Neural progenitor cell (in vitro differentiated cells): ENCODE measurements at regions not wholly inside any gene's neighbourhood (a gene's known extent, or its start where the extent isn't known, plus 50 kb on each side); places are given as distances from the start of the nearest gene placed in this dataset.

Experiments
- DNase-seq: peaks from one replicate; pipeline ENCODE4 v3.0.0-alpha.2; 2016; ENCODE audit warnings: low spot score
- H2AFZ ChIP-seq: fragments of 200-600 bp; sonication (generic); replicated peaks from 2 replicates; pipeline ENCODE4 v1.6.1; 2016; ENCODE audit warnings: antibody characterized with exemption
- H3F3A ChIP-seq: fragments of 200-600 bp; sonication (generic); 2 replicates; pipeline ENCODE4 v1.6.1; 2016; ENCODE audit warnings: antibody characterized with exemption, low read depth
- H3K27ac ChIP-seq: fragments of 200-600 bp; sonication (generic); 2 replicates; pipeline ENCODE4 v1.5.1; 2016; ENCODE audit warnings: mild to moderate bottlenecking
- H3K27me3 ChIP-seq: fragments of 200-600 bp; sonication (generic); 2 replicates; pipeline ENCODE4 v1.6.1; 2016; ENCODE audit warnings: mild to moderate bottlenecking, moderate library complexity
- H3K36me3 ChIP-seq: fragments of 200-600 bp; sonication (generic); 2 replicates; pipeline ENCODE4 v1.5.1; 2016
- H3K4me1 ChIP-seq: fragments of 200-600 bp; sonication (generic); 2 replicates; pipeline ENCODE4 v1.6.1; 2016; ENCODE audit warnings: mixed run types
- H3K4me2 ChIP-seq: fragments of 200-600 bp; sonication (generic); 2 replicates; pipeline ENCODE4 v1.6.1; 2016
- H3K4me3 ChIP-seq: fragments of 200-600 bp; sonication (generic); 2 replicates; pipeline ENCODE4 v1.5.1; 2016
- H3K79me2 ChIP-seq: fragments of 200-600 bp; sonication (generic); 2 replicates; pipeline ENCODE4 v1.6.1; 2016; ENCODE audit warnings: low read depth
- H3K9ac ChIP-seq: fragments of 200-600 bp; sonication (generic); 2 replicates; pipeline ENCODE4 v1.6.1; 2016
- H3K9me3 ChIP-seq: fragments of 200-600 bp; sonication (generic); 2 replicates; pipeline ENCODE4 v1.5.1; 2016; ENCODE audit warnings: low read depth
- H4K20me1 ChIP-seq: fragments of 200-600 bp; sonication (generic); 2 replicates; pipeline ENCODE4 v1.6.1; 2016; ENCODE audit warnings: low read depth
- H3K27ac Mint-ChIP-seq: 3 replicates; pipeline ENCODE4 v1.8.0; 2021; ENCODE audit warnings: mixed read lengths
- H3K27me3 Mint-ChIP-seq: 2 replicates; pipeline ENCODE4 v1.8.0; 2022; ENCODE audit warnings: low read depth, mild to moderate bottlenecking, inconsistent platforms, moderate library complexity, mixed read lengths; ENCODE audit not compliant: insufficient read depth
- H3K36me3 Mint-ChIP-seq: 3 replicates; pipeline ENCODE4 v1.8.0; 2021; ENCODE audit warnings: mixed read lengths
- H3K4me1 Mint-ChIP-seq: 3 replicates; pipeline ENCODE4 v1.8.0; 2021; ENCODE audit warnings: mixed read lengths
- H3K4me3 Mint-ChIP-seq: 3 replicates; pipeline ENCODE4 v1.8.0; 2021; ENCODE audit warnings: mild to moderate bottlenecking, moderate library complexity, mixed read lengths
- H3K9me3 Mint-ChIP-seq: 3 replicates; pipeline ENCODE4 v1.8.0; 2020; ENCODE audit warnings: mixed read lengths
- CTCF ChIP-seq: fragments of 200-600 bp; sonication (generic); IDR thresholded peaks from 2 replicates; pipeline ENCODE4 v1.5.1; 2017; ENCODE audit warnings: antibody characterized with exemption, mild to moderate bottlenecking
- EZH2 ChIP-seq: fragments of 200-600 bp; sonication (generic); IDR thresholded peaks from 2 replicates; pipeline ENCODE4 v1.6.1; 2017; ENCODE audit warnings: antibody characterized with exemption, mild to moderate bottlenecking, moderate library complexity
- EZH2phosphoT487 ChIP-seq: fragments of 200-600 bp; sonication (generic); IDR thresholded peaks from 2 replicates; pipeline ENCODE4 v1.6.1; 2017; ENCODE audit warnings: antibody characterized with exemption

DNA sequence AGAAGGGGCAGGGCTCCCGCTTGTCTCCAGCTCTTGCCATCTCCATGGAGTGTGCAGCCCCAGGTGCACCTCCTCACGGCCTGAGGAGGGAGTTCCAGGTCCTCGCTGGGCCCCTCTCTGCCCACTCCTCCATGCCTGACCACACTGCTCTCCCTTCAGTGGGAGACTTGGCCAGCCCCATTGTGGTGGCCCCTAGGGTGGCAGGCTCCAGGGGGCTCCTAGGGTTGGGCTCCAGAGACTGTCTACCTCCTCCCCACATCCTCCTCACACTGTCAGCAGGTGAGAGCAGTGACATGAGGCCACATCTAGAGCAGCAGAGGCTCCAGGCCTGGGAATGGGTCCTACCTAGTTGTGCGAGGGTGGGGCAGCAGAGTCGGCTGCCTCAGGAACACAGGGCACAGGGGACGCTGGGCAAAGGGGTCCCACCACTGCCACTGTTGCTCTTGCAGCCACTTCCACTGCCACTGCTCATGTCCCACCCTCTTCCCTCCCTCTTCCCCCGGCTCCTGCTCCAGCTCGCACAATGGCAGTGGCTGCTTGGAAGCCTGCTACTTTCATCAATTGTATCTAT, 514.8 kb downstream of the MRPL39 start:
- Mint-ChIP-seq H3K4me1 (no peaks in the 10 kb centered on the region), H3K27ac (no peak overlapping the region), H3K27me3 (no peaks in the 10 kb centered on the region), H3K36me3 (no peaks in the 10 kb centered on the region), H3K4me3 (no peak overlapping the region), H3K9me3 (peaks cover 5% of the 10 kb centered on the region)
- H3K79me2 ChIP-seq: no peaks in the 10 kb centered on the region
- H3K27me3 ChIP-seq: no peaks in the 10 kb centered on the region
- TF ChIP-seq EZH2phosphoT487 (no peak), CTCF (no peak), EZH2 (no peak)
- no peak overlapping the region for H3K4me2 ChIP-seq
- DNase-seq: no peak
- H3K27ac ChIP-seq: no peak overlapping the region
- H3K4me3 ChIP-seq: no peak overlapping the region
- H3K4me1 ChIP-seq: no peaks in the 10 kb centered on the region
- no peaks in the 10 kb centered on the region for H3F3A ChIP-seq
- H3K9me3 ChIP-seq: peaks cover 3% of the 10 kb centered on the region
- H4K20me1 ChIP-seq: no peaks in the 10 kb centered on the region
- no peak overlapping the region for H3K9ac ChIP-seq
- H2AFZ ChIP-seq: no peak overlapping the region
- no peaks in the 10 kb centered on the region for H3K36me3 ChIP-seq

DNA sequence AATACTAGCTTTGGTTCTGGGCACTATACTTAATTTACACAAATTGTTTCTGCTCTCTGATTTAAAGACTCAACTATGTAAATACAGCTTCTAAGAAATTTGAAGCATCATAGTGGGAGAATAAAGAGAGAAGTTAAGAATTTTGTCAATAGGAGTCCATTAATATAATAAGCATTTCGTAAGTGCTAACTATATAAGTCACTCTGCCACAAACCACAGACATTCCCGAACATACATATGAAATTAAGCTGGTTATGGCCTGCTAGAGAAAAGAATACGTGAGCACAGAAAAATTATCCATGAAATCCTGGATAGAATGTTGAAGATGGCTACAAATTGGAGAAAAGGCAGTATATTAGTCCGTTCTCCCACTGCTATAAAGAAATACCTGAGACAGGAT, 526.2 kb downstream of the MRPL39 start:
- no peaks in the 10 kb centered on the region for H3K27me3 ChIP-seq
- no peak overlapping the region for H3K4me2 ChIP-seq
- H3F3A ChIP-seq: no peaks in the 10 kb centered on the region
- H3K4me3 ChIP-seq: no peak overlapping the region
- Mint-ChIP-seq H3K36me3 (no peaks in the 10 kb centered on the region), H3K4me1 (no peaks in the 10 kb centered on the region), H3K27me3 (no peaks in the 10 kb centered on the region), H3K9me3 (peaks cover 4% of the 10 kb centered on the region), H3K27ac (no peak overlapping the region), H3K4me3 (no peak overlapping the region)
- H2AFZ ChIP-seq: no peak overlapping the region
- no peaks in the 10 kb centered on the region for H4K20me1 ChIP-seq
- no peaks in the 10 kb centered on the region for H3K9me3 ChIP-seq
- no peak overlapping the region for H3K9ac ChIP-seq
- no peaks in the 10 kb centered on the region for H3K79me2 ChIP-seq
- no peak for DNase-seq
- no peaks in the 10 kb centered on the region for H3K4me1 ChIP-seq
- H3K36me3 ChIP-seq: no peaks in the 10 kb centered on the region
- H3K27ac ChIP-seq: no peak overlapping the region
- TF ChIP-seq CTCF (no peak), EZH2phosphoT487 (no peak), EZH2 (no peak)

GRCh38 chr21:25080661-25081060, 526.6 kb downstream of the MRPL39 start:
- Mint-ChIP-seq H3K4me1 (no peaks in the 10 kb centered on the region), H3K27me3 (no peaks in the 10 kb centered on the region), H3K4me3 (no peak overlapping the region), H3K36me3 (no peaks in the 10 kb centered on the region), H3K9me3 (peaks cover 4% of the 10 kb centered on the region), H3K27ac (no peak overlapping the region)
- no peak overlapping the region for H3K9ac ChIP-seq
- H3K9me3 ChIP-seq: no peaks in the 10 kb centered on the region
- no peak for TF ChIP-seq EZH2phosphoT487
- no peak for TF ChIP-seq CTCF
- TF ChIP-seq EZH2: no peak
- H3K4me3 ChIP-seq: no peak overlapping the region
- H3K4me2 ChIP-seq: no peak overlapping the region
- H3K79me2 ChIP-seq: no peaks in the 10 kb centered on the region
- no peaks in the 10 kb centered on the region for H3K36me3 ChIP-seq
- no peaks in the 10 kb centered on the region for H3K4me1 ChIP-seq
- H2AFZ ChIP-seq: no peak overlapping the region
- H3K27me3 ChIP-seq: no peaks in the 10 kb centered on the region
- no peaks in the 10 kb centered on the region for H3F3A ChIP-seq
- no peaks in the 10 kb centered on the region for H4K20me1 ChIP-seq
- DNase-seq: no peak
- H3K27ac ChIP-seq: no peak overlapping the region
